HEK293 (cell line): ENCODE measurements at regions not wholly inside any gene's neighbourhood (a gene's known extent, or its start where the extent isn't known, plus 50 kb on each side); places are given as distances from the start of the nearest gene placed in this dataset.

Experiments
- CTCF ChIA-PET: fragments of 350-600 bp; formaldehyde crosslinking; extraction: SDS; loops from one replicate; lab custom pipeline; 2021; ENCODE audit warnings: antibody characterized with exemption; lab: Yijun Ruan, JAX
- POLR2A ChIA-PET: fragments of 300-600 bp; formaldehyde crosslinking; extraction: SDS; loops from one replicate; lab custom pipeline; 2020; ENCODE audit warnings: antibody characterized with exemption, inconsistent platforms; lab: Yijun Ruan, JAX
- H3K27ac ChIP-seq: fragments of 200-500 bp; sonication (Bioruptor generic); 2 replicates; pipeline ENCODE4 v1.5.1; 2014; ENCODE audit warnings: low read depth, low read length, control low read depth, inconsistent platforms; ENCODE audit errors: extremely low read depth
- H3K36me3 ChIP-seq, 2 experiments: fragments of 200-500 bp in 1 of 2; sonication (Bioruptor generic) in 1 of 2; 1 replicate in 1 of 2; 2 replicates in 1 of 2; pipeline ENCODE4 v1.5.1; 2014 to 2017; ENCODE audit warnings: inconsistent platforms in 2 of 2, low read length in 2 of 2; ENCODE audit not compliant: control insufficient read depth in 2 of 2, insufficient read depth in 1 of 2
- H3K4me1 ChIP-seq: fragments of 200-500 bp; sonication (Bioruptor generic); 2 replicates; pipeline ENCODE4 v1.5.1; 2014; ENCODE audit warnings: mild to moderate bottlenecking, low read length, inconsistent platforms; ENCODE audit not compliant: control insufficient read depth, insufficient read depth
- H3K4me3 ChIP-seq: 2 replicates; pipeline ENCODE4 v1.5.1; 2011; ENCODE audit warnings: low read depth, mild to moderate bottlenecking, control low read depth, low read length, moderate library complexity
- H3K9me3 ChIP-seq: fragments of 200-500 bp; sonication (Bioruptor generic); 2 replicates; pipeline ENCODE4 v1.5.1; 2014; ENCODE audit warnings: low read depth, low read length, inconsistent platforms; ENCODE audit not compliant: control insufficient read depth, insufficient read depth
- GLI2 ChIP-seq: fragments of 450-650 bp; formaldehyde crosslinking; IDR thresholded peaks from 2 replicates; pipeline ENCODE4; 2017; ENCODE audit warnings: missing biosample characterization, missing genetic modification characterization, low read depth, borderline replicate concordance
- KLF10 ChIP-seq: fragments of 450-650 bp; IDR thresholded peaks from 2 replicates; pipeline ENCODE4 v1.5.1; 2018; ENCODE audit warnings: missing biosample characterization, mild to moderate bottlenecking, missing genetic modification characterization
- KLF7 ChIP-seq: fragments of 450-650 bp; formaldehyde crosslinking; IDR thresholded peaks from 2 replicates; pipeline ENCODE4 v1.5.1; 2016; ENCODE audit warnings: missing biosample characterization, missing genetic modification characterization, borderline replicate concordance
- PBX3 ChIP-seq: sonication (generic); formaldehyde crosslinking; IDR thresholded peaks from 2 replicates; pipeline ENCODE4 v1.8.1; 2022; ENCODE audit warnings: mild to moderate bottlenecking, moderate library complexity, missing genetic modification reagents
- REST ChIP-seq: fragments of 450-650 bp; formaldehyde crosslinking; IDR thresholded peaks from 2 replicates; pipeline ENCODE4 v1.5.1; 2016; ENCODE audit warnings: missing biosample characterization, missing genetic modification characterization
- SCRT1 ChIP-seq: fragments of 450-650 bp; formaldehyde crosslinking; IDR thresholded peaks from 2 replicates; pipeline ENCODE4 v1.5.1; 2016; ENCODE audit warnings: missing biosample characterization, missing genetic modification characterization, borderline replicate concordance
- SCRT2 ChIP-seq: fragments of 450-650 bp; formaldehyde crosslinking; IDR thresholded peaks from 2 replicates; pipeline ENCODE4 v1.5.1; 2016; ENCODE audit warnings: missing biosample characterization, missing genetic modification characterization
- ZBTB17 ChIP-seq: fragments of 450-650 bp; formaldehyde crosslinking; IDR thresholded peaks from 2 replicates; pipeline ENCODE4 v1.5.1; 2016; ENCODE audit warnings: missing biosample characterization, missing genetic modification characterization
- ZBTB21 ChIP-seq: fragments of 450-650 bp; formaldehyde crosslinking; IDR thresholded peaks from 2 replicates; pipeline ENCODE4 v1.5.1; 2017; ENCODE audit warnings: missing biosample characterization, missing genetic modification characterization
- ZIC2 ChIP-seq: fragments of 450-650 bp; formaldehyde crosslinking; IDR thresholded peaks from 2 replicates; pipeline ENCODE4 v1.5.1; 2016; ENCODE audit warnings: missing biosample characterization, missing genetic modification characterization
- ZNF10 ChIP-seq: fragments of 450-650 bp; formaldehyde crosslinking; IDR thresholded peaks from 2 replicates; pipeline ENCODE4 v1.5.1; 2017; ENCODE audit warnings: missing biosample characterization, missing genetic modification characterization
- ZNF16 ChIP-seq: fragments of 450-650 bp; formaldehyde crosslinking; IDR thresholded peaks from 2 replicates; pipeline ENCODE4 v1.5.1; 2016; ENCODE audit warnings: low read depth, missing biosample characterization, missing genetic modification characterization
- ZNF341 ChIP-seq: fragments of 450-650 bp; formaldehyde crosslinking; IDR thresholded peaks from 2 replicates; pipeline ENCODE4; 2016; ENCODE audit warnings: low read depth, missing biosample characterization, missing genetic modification characterization
- ZNF362 ChIP-seq: fragments of 450-650 bp; formaldehyde crosslinking; IDR thresholded peaks from 2 replicates; pipeline ENCODE4 v1.5.1; 2016; ENCODE audit warnings: missing biosample characterization, missing genetic modification characterization
- ZNF404 ChIP-seq: fragments of 450-650 bp; formaldehyde crosslinking; IDR thresholded peaks from 2 replicates; pipeline ENCODE4 v1.5.1; 2017; ENCODE audit warnings: missing biosample characterization, missing genetic modification characterization
- ZNF510 ChIP-seq: fragments of 450-650 bp; formaldehyde crosslinking; IDR thresholded peaks from 2 replicates; pipeline ENCODE4 v1.5.1; 2018; ENCODE audit warnings: mild to moderate bottlenecking, missing genetic modification characterization, missing biosample characterization; ENCODE audit not compliant: insufficient replicate concordance
- ZNF521 ChIP-seq: fragments of 450-650 bp; formaldehyde crosslinking; IDR thresholded peaks from 2 replicates; pipeline ENCODE4 v1.5.1; 2017; ENCODE audit warnings: missing biosample characterization, mild to moderate bottlenecking, missing genetic modification characterization
- ZNF610 ChIP-seq: fragments of 450-650 bp; formaldehyde crosslinking; IDR thresholded peaks from 2 replicates; pipeline ENCODE4 v1.5.1; 2016; ENCODE audit warnings: missing biosample characterization, missing genetic modification characterization, borderline replicate concordance
- ZNF768 ChIP-seq: fragments of 450-650 bp; formaldehyde crosslinking; IDR thresholded peaks from 2 replicates; pipeline ENCODE4 v1.5.1; 2018; ENCODE audit warnings: missing biosample characterization, mild to moderate bottlenecking, missing genetic modification characterization
- ZSCAN30 ChIP-seq: fragments of 450-650 bp; IDR thresholded peaks from 2 replicates; pipeline ENCODE4 v1.5.1; 2018; ENCODE audit warnings: missing biosample characterization, mild to moderate bottlenecking, missing genetic modification characterization, moderate library complexity
- ZXDB ChIP-seq: fragments of 450-650 bp; formaldehyde crosslinking; IDR thresholded peaks from 2 replicates; pipeline ENCODE4 v1.5.1; 2016; ENCODE audit warnings: missing biosample characterization, missing genetic modification characterization
- TF ChIP-seq, protein P1 (sequence below): fragments of 450-650 bp; formaldehyde crosslinking; IDR thresholded peaks from 2 replicates; pipeline ENCODE4 v1.5.1; 2017; ENCODE audit warnings: missing biosample characterization, missing genetic modification characterization
- TF ChIP-seq, protein P2 (sequence below): fragments of 450-650 bp; formaldehyde crosslinking; IDR thresholded peaks from 2 replicates; pipeline ENCODE4 v1.5.1; 2017; ENCODE audit warnings: missing biosample characterization, mild to moderate bottlenecking, missing genetic modification characterization, moderate library complexity

DNA sequence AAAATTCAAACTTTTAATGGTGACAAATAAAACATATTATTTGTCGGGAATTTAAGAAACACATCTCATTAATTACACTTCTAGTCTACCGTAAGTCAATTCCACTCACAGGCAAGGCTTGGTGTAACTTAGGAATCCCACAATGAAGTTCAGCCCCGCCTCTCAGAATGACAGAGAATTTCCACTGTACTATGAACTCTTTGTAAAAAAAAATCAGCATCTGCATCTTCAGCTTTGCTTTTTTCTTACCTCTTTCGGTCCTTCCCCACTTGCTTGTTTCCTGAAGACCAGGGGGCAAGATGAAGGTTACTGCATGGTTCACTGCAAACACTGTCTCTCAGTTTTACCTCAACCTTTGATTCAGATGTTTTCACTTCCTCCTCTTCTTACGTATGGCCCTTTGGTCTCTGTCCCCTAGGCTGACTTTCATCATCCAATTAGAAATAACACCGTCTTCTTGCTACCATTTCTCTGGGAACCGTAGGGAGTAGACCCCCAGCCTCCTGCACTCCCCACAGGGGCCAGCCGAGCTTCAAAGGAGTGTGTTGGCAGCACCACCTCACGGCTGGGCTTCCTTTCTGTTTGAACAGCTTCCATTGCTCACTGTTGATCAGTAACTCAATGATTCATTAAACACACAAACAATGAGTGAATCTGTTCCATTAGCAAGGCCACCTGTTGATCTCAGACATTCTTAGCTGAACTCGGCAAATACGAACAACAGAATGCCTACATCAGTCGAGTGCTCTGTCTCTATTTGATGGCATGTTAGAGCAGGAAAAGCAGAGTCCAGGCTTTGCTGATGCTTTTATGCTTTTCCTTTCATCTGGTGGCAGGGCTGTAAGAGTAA is 343.0 kb downstream of the BMP4 start:
- H3K9me3 ChIP-seq = no peaks in the 10 kb centered on the region
- CTCF ChIA-PET = interaction anchor here (1.0 kb wide), 1 partner anchor 478 kb away, joined by 3 read pairs; no protein-coding TSS in a partner anchor
- POLR2A ChIA-PET = no interaction called here

DNA sequence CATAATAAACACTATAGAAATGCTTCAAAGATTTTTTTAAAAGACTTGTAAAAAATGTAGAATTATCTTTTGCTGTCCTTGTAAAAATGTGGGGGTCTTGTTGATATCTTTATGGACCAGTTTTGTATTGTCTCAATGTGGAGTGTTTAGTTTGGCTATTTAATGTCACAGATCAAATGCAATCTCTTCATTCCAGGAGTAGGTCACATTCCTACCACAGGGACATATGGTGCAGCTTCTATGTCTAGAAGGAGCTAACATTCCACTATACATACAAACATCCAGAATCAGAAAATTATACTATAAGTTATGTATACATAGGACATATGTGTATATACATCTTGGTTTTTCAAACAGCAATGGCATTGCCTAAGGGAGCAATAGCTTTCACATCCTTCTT is 345.7 kb downstream of the BMP4 start:
- Histone ChIP-seq H3K4me1 (peaks cover 4% of the 10 kb centered on the region; the same call in 1 of the 2 replicates), H3K9me3 (no peaks in the 10 kb centered on the region), H3K4me3 (no peak overlapping the region), H3K27ac (no peak overlapping the region), H3K36me3 (no peaks in the 10 kb centered on the region)
- ChIA-PET CTCF (no interaction called here), POLR2A (no interaction called here)
- TF ChIP-seq ZNF341 (no peak), KLF7 (no peak), ZNF404 (tag by site-specific recombination) (no peak), ZNF510 (tag by site-specific recombination) (no peak), ZXDB (no peak), SCRT1 (no peak), GLI2 (tag by site-specific recombination) (no peak), ZBTB21 (tag by site-specific recombination) (no peak), ZNF10 (tag by site-specific recombination) (no peak)
- TF ChIP-seq, protein P1, sequence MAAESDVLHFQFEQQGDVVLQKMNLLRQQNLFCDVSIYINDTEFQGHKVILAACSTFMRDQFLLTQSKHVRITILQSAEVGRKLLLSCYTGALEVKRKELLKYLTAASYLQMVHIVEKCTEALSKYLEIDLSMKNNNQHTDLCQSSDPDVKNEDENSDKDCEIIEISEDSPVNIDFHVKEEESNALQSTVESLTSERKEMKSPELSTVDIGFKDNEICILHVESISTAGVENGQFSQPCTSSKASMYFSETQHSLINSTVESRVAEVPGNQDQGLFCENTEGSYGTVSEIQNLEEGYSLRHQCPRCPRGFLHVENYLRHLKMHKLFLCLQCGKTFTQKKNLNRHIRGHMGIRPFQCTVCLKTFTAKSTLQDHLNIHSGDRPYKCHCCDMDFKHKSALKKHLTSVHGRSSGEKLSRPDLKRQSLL (tag by site-specific recombination) = no peak

More for the DNA sequence above, 343.0 kb downstream of the BMP4 start:
- TF ChIP-seq ZSCAN30 (tag by site-specific recombination) = no peak
- no peak for TF ChIP-seq REST (tag by site-specific recombination)
- peak; percentile 92 for TF ChIP-seq ZIC2
- TF ChIP-seq KLF10 (tag by site-specific recombination) = no peak
- no peak for TF ChIP-seq ZNF362 (tag by site-specific recombination)
- TF ChIP-seq ZBTB17 (tag by site-specific recombination) = peak; percentile 81
- peak; percentile 98 for TF ChIP-seq SCRT2 (tag by site-specific recombination)
- no peak for TF ChIP-seq ZNF768 (tag by site-specific recombination)
- no peak for TF ChIP-seq ZNF16
- TF ChIP-seq PBX3 = no peak
- TF ChIP-seq, protein P2, sequence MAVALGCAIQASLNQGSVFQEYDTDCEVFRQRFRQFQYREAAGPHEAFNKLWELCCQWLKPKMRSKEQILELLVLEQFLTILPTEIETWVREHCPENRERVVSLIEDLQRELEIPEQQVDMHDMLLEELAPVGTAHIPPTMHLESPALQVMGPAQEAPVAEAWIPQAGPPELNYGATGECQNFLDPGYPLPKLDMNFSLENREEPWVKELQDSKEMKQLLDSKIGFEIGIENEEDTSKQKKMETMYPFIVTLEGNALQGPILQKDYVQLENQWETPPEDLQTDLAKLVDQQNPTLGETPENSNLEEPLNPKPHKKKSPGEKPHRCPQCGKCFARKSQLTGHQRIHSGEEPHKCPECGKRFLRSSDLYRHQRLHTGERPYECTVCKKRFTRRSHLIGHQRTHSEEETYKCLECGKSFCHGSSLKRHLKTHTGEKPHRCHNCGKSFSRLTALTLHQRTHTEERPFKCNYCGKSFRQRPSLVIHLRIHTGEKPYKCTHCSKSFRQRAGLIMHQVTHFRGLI (tag by site-specific recombination) = peak; percentile 75
- TF ChIP-seq ZNF610 (tag by site-specific recombination) = no peak
- TF ChIP-seq SCRT1 = peak; percentile 88
- no peak for TF ChIP-seq ZNF521 (tag by site-specific recombination)
- TF ChIP-seq, all 188 proteins: peak for 5
- no peak overlapping the region; the same call in 1 of the 2 replicates for H3K4me3 ChIP-seq
- no peak overlapping the region; the same call in 1 of the 2 replicates for H3K27ac ChIP-seq
- peaks cover 4% of the 10 kb centered on the region; the same call in 1 of the 2 replicates for H3K4me1 ChIP-seq
- H3K36me3 ChIP-seq = no peaks in the 10 kb centered on the region; a peak in 1 of 3 replicates
